Uterus (tissue), 3 donors: ENCODE measurements at regions not wholly inside any gene's neighbourhood (a gene's known extent, or its start where the extent isn't known, plus 50 kb on each side); places are given as distances from the start of the nearest gene placed in this dataset.

ENCODE experiments used
- DNase-seq, 2 donors: peaks; one replicate each; pipeline ENCODE4 v3.0.0-alpha.2; 2019 to 2020
- H3K27ac ChIP-seq, 2 donors: fragments of 200-600 bp; sonication (generic); 1 replicate in 1 of 2; 2 replicates in 1 of 2; pipeline ENCODE4 v1.5.1; 2016 to 2018
- H3K27me3 ChIP-seq, 2 donors: fragments of 200-600 bp; sonication (generic); one replicate each; pipeline ENCODE4 v1.5.1; 2018 to 2019; ENCODE audit warnings: control low read depth in 1 of 2
- H3K36me3 ChIP-seq, 2 donors: fragments of 200-600 bp; sonication (generic); one replicate each; pipeline ENCODE4 v1.5.1; 2019; ENCODE audit warnings: control low read depth in 1 of 2
- H3K4me1 ChIP-seq, 2 donors: fragments of 200-600 bp; sonication (generic); one replicate each; pipeline ENCODE4 v1.5.1; 2018 to 2019; ENCODE audit warnings: control low read depth in 1 of 2
- H3K4me3 ChIP-seq, 2 donors: fragments of 200-600 bp; sonication (generic); 1 replicate in 1 of 2; 2 replicates in 1 of 2; pipeline ENCODE4 v1.5.1; 2018 to 2019; ENCODE audit warnings: mild to moderate bottlenecking in 1 of 2
- H3K9me3 ChIP-seq, 2 donors: fragments of 200-600 bp; sonication (generic); one replicate each; pipeline ENCODE4 v1.5.1; 2019; ENCODE audit warnings: control low read depth in 1 of 2
- CTCF ChIP-seq, 4 experiments: fragments of 200-600 bp in 2 of 4; fragments of 450-650 bp in 2 of 4; sonication (generic) in 2 of 4; IDR thresholded peaks; one replicate each; pipeline ENCODE4 v1.5.1; 2016 to 2019; ENCODE audit warnings: antibody characterized with exemption in 4 of 4, mild to moderate bottlenecking in 2 of 4, moderate library complexity in 1 of 4
- POLR2A ChIP-seq, 2 donors: fragments of 450-650 bp; IDR thresholded peaks; one replicate each; pipeline ENCODE4 v1.6.1; 2016; ENCODE audit warnings: antibody characterized with exemption in 2 of 2, mild to moderate bottlenecking in 1 of 2, moderate library complexity in 1 of 2
- intact Hi-C: fragments of 100-400 bp; cut with DNase I; formaldehyde crosslinking; loops from one replicate; pipeline ENCODE4 v1.15.1; 2023; ENCODE audit warnings: low total_unique reads
- donor health status: DM: yes; HTN: yes; CAD: no.

GRCh38 chr18:10275486-10275885 is 178.9 kb upstream of the APCDD1 start:
- H3K4me3 ChIP-seq = no peak overlapping the region
- DNase-seq = no peak
- no peaks in the 10 kb centered on the region for H3K9me3 ChIP-seq
- H3K4me1 ChIP-seq = no peaks in the 10 kb centered on the region
- TF ChIP-seq POLR2A (IDR thresholded peaks at IDR 0.05) (no peak), CTCF (IDR thresholded peaks at IDR 0.05) (no peak)
- H3K36me3 ChIP-seq = no peaks in the 10 kb centered on the region
- intact Hi-C loops = no loop called here
- H3K27me3 ChIP-seq = no peaks in the 10 kb centered on the region
- H3K27ac ChIP-seq = no peak overlapping the region

- H3K27ac ChIP-seq = no peak overlapping the region
- no peak for DNase-seq
- H3K4me3 ChIP-seq = no peak overlapping the region
- H3K36me3 ChIP-seq = no peaks in the 10 kb centered on the region
- H3K27me3 ChIP-seq = no peaks in the 10 kb centered on the region
- intact Hi-C loops = no loop called here
- no peaks in the 10 kb centered on the region for H3K4me1 ChIP-seq
- TF ChIP-seq POLR2A (IDR thresholded peaks at IDR 0.05) = no peak
- no peak for TF ChIP-seq CTCF (IDR thresholded peaks at IDR 0.05)
- no peaks in the 10 kb centered on the region for H3K9me3 ChIP-seq
Observed at GRCh38 chr18:10278265-10278664, 176.2 kb upstream of the APCDD1 start.

GRCh38 chr18:10279471-10279870 is 175.0 kb upstream of the APCDD1 start:
- DNase-seq = no peak
- no peak overlapping the region for H3K27ac ChIP-seq
- no peaks in the 10 kb centered on the region for H3K36me3 ChIP-seq
- no peaks in the 10 kb centered on the region for H3K9me3 ChIP-seq
- H3K27me3 ChIP-seq = no peaks in the 10 kb centered on the region
- intact Hi-C loops = no loop called here
- H3K4me3 ChIP-seq = no peak overlapping the region
- H3K4me1 ChIP-seq = no peaks in the 10 kb centered on the region
- TF ChIP-seq POLR2A (IDR thresholded peaks at IDR 0.05) = no peak

GRCh38 chr18:10279905-10280644 is 174.4 kb upstream of the APCDD1 start:
- H3K27me3 ChIP-seq = no peaks in the 10 kb centered on the region
- H3K27ac ChIP-seq = no peak overlapping the region
- TF ChIP-seq POLR2A (IDR thresholded peaks at IDR 0.05) (no peak), CTCF (IDR thresholded peaks at IDR 0.05) (no peak)
- H3K4me1 ChIP-seq = no peaks in the 10 kb centered on the region
- no peak overlapping the region for H3K4me3 ChIP-seq
- intact Hi-C loops = no loop called here
- no peak for DNase-seq
- H3K9me3 ChIP-seq = no peaks in the 10 kb centered on the region
- no peaks in the 10 kb centered on the region for H3K36me3 ChIP-seq

GRCh38 chr18:10284540-10285282 is 169.7 kb upstream of the APCDD1 start:
- TF ChIP-seq CTCF (IDR thresholded peaks at IDR 0.05) (no peak), POLR2A (IDR thresholded peaks at IDR 0.05) (no peak)
- no peaks in the 10 kb centered on the region for H3K4me1 ChIP-seq
- H3K27ac ChIP-seq = peak overlapping the region in 1 of 2 donors; percentile 14
- no peaks in the 10 kb centered on the region for H3K36me3 ChIP-seq
- H3K27me3 ChIP-seq = no peaks in the 10 kb centered on the region
- DNase-seq = no peak
- H3K4me3 ChIP-seq = no peak overlapping the region
- no peaks in the 10 kb centered on the region for H3K9me3 ChIP-seq
- intact Hi-C loops = no loop called here
